Kidney epithelial cell (primary cell): ENCODE measurements at regions not wholly inside any gene's neighbourhood (a gene's known extent, or its start where the extent isn't known, plus 50 kb on each side); places are given as distances from the start of the nearest gene placed in this dataset.

Experiments
- DNase-seq: peaks from one replicate; pipeline ENCODE4 v3.0.0-alpha.2; 2010; ENCODE audit warnings: low read depth
- H3K27me3 ChIP-seq: 2 replicates; pipeline ENCODE4 v1.6.0; 2011; ENCODE audit warnings: low read length; ENCODE audit not compliant: control insufficient read depth, insufficient read depth
- H3K36me3 ChIP-seq: 2 replicates; pipeline ENCODE4 v1.5.1; 2011; ENCODE audit warnings: low read length; ENCODE audit not compliant: control insufficient read depth, insufficient read depth
- H3K4me3 ChIP-seq: 2 replicates; pipeline ENCODE4 v1.5.1; 2011; ENCODE audit warnings: low read depth, mild to moderate bottlenecking, control low read depth, low read length
- CTCF ChIP-seq: IDR thresholded peaks from 2 replicates; pipeline ENCODE4 v1.5.1; 2011; ENCODE audit warnings: mild to moderate bottlenecking, moderate library complexity, low read length, control low read depth, inconsistent platforms; ENCODE audit not compliant: insufficient read depth, poor library complexity, severe bottlenecking

DNA sequence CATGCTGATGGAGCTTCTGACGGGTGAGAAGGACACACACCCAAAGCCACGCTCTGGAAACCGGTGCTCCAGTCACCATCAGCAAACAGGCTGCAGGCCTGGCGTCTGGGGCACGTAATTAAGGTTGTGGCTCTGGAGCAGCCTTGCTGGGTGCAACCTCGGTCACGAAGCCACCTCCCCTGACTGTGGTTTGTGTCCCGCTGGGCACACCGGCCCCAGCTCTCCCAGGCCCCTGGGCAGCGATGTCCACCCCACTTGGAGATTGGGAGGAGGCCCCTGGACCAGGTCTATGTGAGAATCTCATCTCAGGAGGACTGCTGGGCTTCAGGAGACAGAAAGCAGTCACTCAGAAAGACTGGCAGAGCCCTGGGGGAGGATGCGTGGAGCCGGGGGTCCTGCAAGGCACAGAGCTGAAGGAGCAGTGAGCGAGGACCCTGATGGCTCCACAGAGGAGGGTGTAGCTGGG lies 631.6 kb downstream of the BRD1 start:
- no peak for DNase-seq

GRCh38 chr22:49195636-49196035 lies 632.0 kb downstream of the BRD1 start:
- Histone ChIP-seq H3K27me3 (no peaks in the 10 kb centered on the region), H3K4me3 (no peak overlapping the region), H3K36me3 (no peaks in the 10 kb centered on the region)
- no peak for TF ChIP-seq CTCF
- DNase-seq = no peak

More for the DNA sequence above, 631.6 kb downstream of the BRD1 start:
- Histone ChIP-seq H3K36me3 (no peaks in the 10 kb centered on the region), H3K4me3 (no peak overlapping the region), H3K27me3 (no peaks in the 10 kb centered on the region)
- no peak for TF ChIP-seq CTCF

GRCh38 chr22:49193901-49194465 lies 633.7 kb downstream of the BRD1 start:
- TF ChIP-seq CTCF = no peak
- no peaks in the 10 kb centered on the region for H3K27me3 ChIP-seq
- H3K4me3 ChIP-seq = no peak overlapping the region
- no peak for DNase-seq
- H3K36me3 ChIP-seq = no peaks in the 10 kb centered on the region

- H3K36me3 ChIP-seq = no peaks in the 10 kb centered on the region
- H3K4me3 ChIP-seq = no peak overlapping the region
- DNase-seq = no peak
- no peaks in the 10 kb centered on the region for H3K27me3 ChIP-seq
- TF ChIP-seq CTCF = no peak
Measured at GRCh38 chr22:49193348-49193747, 634.3 kb downstream of the BRD1 start.

- Histone ChIP-seq H3K36me3 (no peaks in the 10 kb centered on the region), H3K4me3 (no peak overlapping the region), H3K27me3 (no peaks in the 10 kb centered on the region)
- no peak for DNase-seq
- TF ChIP-seq CTCF = no peak
Measured at GRCh38 chr22:49192857-49193250, 634.8 kb downstream of the BRD1 start.

GRCh38 chr22:49192180-49192856 lies 635.4 kb downstream of the BRD1 start:
- Histone ChIP-seq H3K27me3 (no peaks in the 10 kb centered on the region), H3K4me3 (no peak overlapping the region), H3K36me3 (no peaks in the 10 kb centered on the region)
- TF ChIP-seq CTCF = no peak
- no peak for DNase-seq
